ENCODE measurements at regions not wholly inside any gene's neighbourhood (a gene's known extent, or its start where the extent isn't known, plus 50 kb on each side); places are given as distances from the start of the nearest gene placed in this dataset.

- POLR2A ChIA-PET = no interaction called here
- H3K4me3 Mint-ChIP-seq = no peak overlapping the region
- H3K36me3 Mint-ChIP-seq (ENCODE audit: low read depth) = no peaks in the 10 kb centered on the region
- ATAC-seq (no peak), DNase-seq (no peak)
- H3K9me3 Mint-ChIP-seq (ENCODE audit: low read depth) = no peaks in the 10 kb centered on the region
- intact Hi-C loops (cut with DNase I, micrococcal nuclease) = no loop called here
- H3K27me3 Mint-ChIP-seq = no peaks in the 10 kb centered on the region
- no peaks in the 10 kb centered on the region for H3K4me1 Mint-ChIP-seq
- no peak overlapping the region for H3K27ac Mint-ChIP-seq
- CTCF ChIA-PET = no interaction called here
Measured at GRCh38 chr18:10310626-10311025, 143.8 kb upstream of the APCDD1 start.

DNA sequence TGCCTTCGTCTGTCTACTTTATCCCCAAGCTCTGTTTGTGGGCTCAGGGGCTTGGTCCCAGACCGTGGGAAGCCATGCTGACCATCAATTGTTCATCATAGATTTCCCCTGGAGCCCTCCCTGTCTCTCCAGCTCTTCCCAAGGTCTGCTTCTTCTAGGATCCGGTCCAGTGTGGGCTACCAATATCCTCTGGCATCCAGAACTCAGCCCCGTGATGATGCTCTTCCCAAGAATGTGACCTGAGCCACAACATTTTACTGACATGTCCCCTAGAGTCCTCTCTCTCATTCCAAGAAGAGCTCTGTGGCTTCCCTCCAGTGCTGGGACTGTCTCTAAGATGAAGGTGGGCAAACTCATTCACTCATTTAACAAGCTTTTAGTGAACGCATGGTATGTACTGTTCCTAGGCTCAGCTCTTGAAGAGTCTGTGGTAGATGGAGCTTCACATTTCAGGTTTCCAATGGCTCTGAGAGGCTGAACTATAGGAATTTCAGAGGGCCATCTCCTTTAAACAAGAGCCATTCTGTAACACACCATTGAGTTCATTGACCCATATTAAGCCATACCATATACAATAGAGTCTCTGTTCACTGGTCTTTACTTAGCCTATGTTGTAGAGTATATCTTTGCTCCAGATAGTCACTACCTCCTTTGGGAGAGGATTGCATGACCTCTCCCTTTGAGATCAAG lies 142.0 kb upstream of the APCDD1 start:
- DNase-seq (no peak), ATAC-seq (no peak)
- intact Hi-C loops (cut with DNase I, micrococcal nuclease) = no loop called here
- Mint-ChIP-seq H3K4me3 (no peak overlapping the region), H3K4me1 (no peaks in the 10 kb centered on the region), H3K9me3 (ENCODE audit: low read depth) (no peaks in the 10 kb centered on the region), H3K27me3 (peaks cover 1% of the 10 kb centered on the region), H3K27ac (no peak overlapping the region), H3K36me3 (ENCODE audit: low read depth) (no peaks in the 10 kb centered on the region)
- ChIA-PET CTCF (no interaction called here), POLR2A (no interaction called here)

GRCh38 chr18:10313016-10313342 lies 141.5 kb upstream of the APCDD1 start:
- H3K4me3 Mint-ChIP-seq = no peak overlapping the region
- ATAC-seq (no peak), DNase-seq (no peak)
- H3K36me3 Mint-ChIP-seq (ENCODE audit: low read depth) = no peaks in the 10 kb centered on the region
- intact Hi-C loops (cut with DNase I, micrococcal nuclease) = no loop called here
- ChIA-PET CTCF (no interaction called here), POLR2A (no interaction called here)
- H3K9me3 Mint-ChIP-seq (ENCODE audit: low read depth) = no peaks in the 10 kb centered on the region
- no peaks in the 10 kb centered on the region for H3K4me1 Mint-ChIP-seq
- H3K27ac Mint-ChIP-seq = no peak overlapping the region
- peaks cover 2% of the 10 kb centered on the region for H3K27me3 Mint-ChIP-seq

GRCh38 chr18:10314066-10314465 lies 140.4 kb upstream of the APCDD1 start:
- intact Hi-C loops (cut with DNase I, micrococcal nuclease) = no loop called here
- peaks cover 2% of the 10 kb centered on the region for H3K27me3 Mint-ChIP-seq
- no peaks in the 10 kb centered on the region for H3K4me1 Mint-ChIP-seq
- H3K4me3 Mint-ChIP-seq = no peak overlapping the region
- DNase-seq = no peak
- no peaks in the 10 kb centered on the region for H3K36me3 Mint-ChIP-seq (ENCODE audit: low read depth)
- no peaks in the 10 kb centered on the region for H3K9me3 Mint-ChIP-seq (ENCODE audit: low read depth)
- no peak overlapping the region for H3K27ac Mint-ChIP-seq
- ATAC-seq = no peak
- POLR2A ChIA-PET = no interaction called here
- CTCF ChIA-PET = no interaction called here

DNA sequence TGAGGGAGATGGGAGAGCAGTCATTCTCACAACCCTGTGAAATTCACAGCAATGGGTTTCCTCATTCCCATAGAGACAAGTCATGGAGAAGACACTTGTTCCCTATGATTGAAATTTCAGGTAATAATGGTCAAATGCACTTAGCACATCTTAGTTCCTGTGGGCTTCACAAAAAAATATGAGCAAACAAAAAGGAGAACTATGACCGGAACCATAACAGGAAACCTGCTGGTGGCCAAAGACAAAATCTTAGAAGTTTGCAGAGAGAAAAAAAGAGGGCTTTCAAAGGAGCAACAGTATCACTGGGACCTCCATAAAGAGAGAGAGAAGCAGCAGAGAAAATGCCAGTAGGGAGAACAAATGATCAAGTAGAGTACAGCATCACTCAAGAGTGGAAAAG lies 138.9 kb upstream of the APCDD1 start:
- POLR2A ChIA-PET = no interaction called here
- Mint-ChIP-seq H3K9me3 (ENCODE audit: low read depth) (no peaks in the 10 kb centered on the region), H3K36me3 (ENCODE audit: low read depth) (no peaks in the 10 kb centered on the region), H3K27ac (no peak overlapping the region), H3K4me1 (no peaks in the 10 kb centered on the region), H3K27me3 (peaks cover 2% of the 10 kb centered on the region), H3K4me3 (no peak overlapping the region)
- intact Hi-C loops (cut with DNase I, micrococcal nuclease) = no loop called here
- DNase-seq (no peak), ATAC-seq (no peak)
- CTCF ChIA-PET = no interaction called here

- POLR2A ChIA-PET = no interaction called here
- intact Hi-C loops (cut with DNase I, micrococcal nuclease) = no loop called here
- H3K4me3 Mint-ChIP-seq = no peak overlapping the region
- no peaks in the 10 kb centered on the region for H3K9me3 Mint-ChIP-seq (ENCODE audit: low read depth)
- H3K27ac Mint-ChIP-seq = no peak overlapping the region
- H3K27me3 Mint-ChIP-seq = peaks cover 2% of the 10 kb centered on the region
- DNase-seq (no peak), ATAC-seq (no peak)
- CTCF ChIA-PET = no interaction called here
- H3K36me3 Mint-ChIP-seq (ENCODE audit: low read depth) = no peaks in the 10 kb centered on the region
- no peaks in the 10 kb centered on the region for H3K4me1 Mint-ChIP-seq
Measured at GRCh38 chr18:10316778-10317177, 137.7 kb upstream of the APCDD1 start.

- H3K36me3 Mint-ChIP-seq (ENCODE audit: low read depth) = no peaks in the 10 kb centered on the region
Measured at GRCh38 chr18:10317864-10318690, 136.4 kb upstream of the APCDD1 start.

DNA sequence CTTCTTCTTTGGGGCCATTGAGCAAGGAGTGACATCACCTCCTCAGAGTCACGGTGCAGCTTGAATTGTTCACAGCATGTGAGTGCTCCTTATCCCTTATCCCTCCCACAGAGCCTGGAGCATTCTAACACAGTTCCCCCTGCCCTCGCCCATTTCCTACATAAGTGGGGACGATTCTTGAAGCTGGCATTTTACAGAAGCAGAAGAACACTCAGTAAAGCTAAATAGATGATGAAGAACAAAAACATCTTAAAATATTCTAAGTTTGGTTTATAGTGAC lies 135.8 kb upstream of the APCDD1 start:
- POLR2A ChIA-PET = no interaction called here
- H3K36me3 Mint-ChIP-seq (ENCODE audit: low read depth) = no peaks in the 10 kb centered on the region
- no peak for DNase-seq
- no peaks in the 10 kb centered on the region for H3K4me1 Mint-ChIP-seq
- H3K27me3 Mint-ChIP-seq = peaks cover 5% of the 10 kb centered on the region
- no peak overlapping the region for H3K27ac Mint-ChIP-seq
- no peak overlapping the region for H3K4me3 Mint-ChIP-seq
- CTCF ChIA-PET = no interaction called here
- intact Hi-C loops (cut with DNase I, micrococcal nuclease) = no loop called here
- ATAC-seq = no peak
- no peaks in the 10 kb centered on the region for H3K9me3 Mint-ChIP-seq (ENCODE audit: low read depth)

More at GRCh38 chr18:10317864-10318690, 136.4 kb upstream of the APCDD1 start:
- Mint-ChIP-seq H3K9me3 (ENCODE audit: low read depth) (no peaks in the 10 kb centered on the region), H3K27me3 (peaks cover 5% of the 10 kb centered on the region), H3K27ac (no peak overlapping the region), H3K4me3 (no peak overlapping the region), H3K4me1 (no peaks in the 10 kb centered on the region)
- DNase-seq (no peak), ATAC-seq (no peak)
- intact Hi-C loops (cut with DNase I, micrococcal nuclease) = no loop called here
- POLR2A ChIA-PET = interaction anchor here (0.7 kb wide), 1 partner anchor 9 kb away, joined by 3 read pairs; no protein-coding TSS in a partner anchor
- CTCF ChIA-PET = no interaction called here

DNA sequence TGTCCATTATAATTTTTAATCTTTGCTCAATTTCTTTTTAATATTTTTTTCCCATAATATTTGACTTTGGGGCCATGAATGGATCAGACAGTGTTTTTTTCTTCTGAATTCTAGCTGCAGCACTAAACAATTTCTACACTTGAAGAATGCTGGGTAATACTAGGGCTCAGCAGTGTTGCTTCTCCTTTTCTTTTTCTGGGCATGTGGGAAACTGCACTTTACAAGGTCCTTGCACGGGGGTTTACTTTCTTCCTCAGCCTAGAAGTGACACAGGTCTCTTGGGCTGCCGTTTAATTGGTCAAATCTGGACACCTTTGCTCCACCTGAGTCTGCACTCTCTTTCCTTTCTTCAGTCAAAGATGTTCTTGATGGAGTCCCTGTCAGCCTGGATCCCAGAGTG lies 135.4 kb upstream of the APCDD1 start:
- Mint-ChIP-seq H3K4me3 (no peak overlapping the region), H3K27ac (no peak overlapping the region), H3K4me1 (no peaks in the 10 kb centered on the region), H3K36me3 (ENCODE audit: low read depth) (no peaks in the 10 kb centered on the region), H3K9me3 (ENCODE audit: low read depth) (no peaks in the 10 kb centered on the region), H3K27me3 (peaks cover 5% of the 10 kb centered on the region)
- no peak for DNase-seq
- POLR2A ChIA-PET = no interaction called here
- no peak for ATAC-seq
- intact Hi-C loops (cut with DNase I, micrococcal nuclease) = no loop called here
- CTCF ChIA-PET = no interaction called here

- no peak overlapping the region for H3K4me3 Mint-ChIP-seq
Measured at GRCh38 chr18:10319914-10320600, 134.4 kb upstream of the APCDD1 start.

GRCh38 chr18:10320791-10321190 lies 133.6 kb upstream of the APCDD1 start:
- intact Hi-C loops (cut with DNase I, micrococcal nuclease) = loop anchor here in 1 of 2 experiments (10.0 kb wide), 1 partner anchor 56 kb away; no protein-coding TSS in a partner anchor
- H3K4me3 Mint-ChIP-seq = no peak overlapping the region
- H3K36me3 Mint-ChIP-seq (ENCODE audit: low read depth) = no peaks in the 10 kb centered on the region
- ATAC-seq (no peak), DNase-seq (no peak)
- H3K9me3 Mint-ChIP-seq (ENCODE audit: low read depth) = no peaks in the 10 kb centered on the region
- peaks cover 5% of the 10 kb centered on the region for H3K27me3 Mint-ChIP-seq
- no peak overlapping the region for H3K27ac Mint-ChIP-seq
- ChIA-PET CTCF (no interaction called here), POLR2A (no interaction called here)
- H3K4me1 Mint-ChIP-seq = no peaks in the 10 kb centered on the region

More at GRCh38 chr18:10319914-10320600, 134.4 kb upstream of the APCDD1 start:
- no peak overlapping the region for H3K27ac Mint-ChIP-seq
- H3K9me3 Mint-ChIP-seq (ENCODE audit: low read depth) = no peaks in the 10 kb centered on the region
- ATAC-seq (no peak), DNase-seq (no peak)
- CTCF ChIA-PET = interaction anchor here (0.6 kb wide), 1 partner anchor 182 kb away, joined by 3 read pairs; no protein-coding TSS in a partner anchor
- H3K27me3 Mint-ChIP-seq = peaks cover 5% of the 10 kb centered on the region
- no peaks in the 10 kb centered on the region for H3K4me1 Mint-ChIP-seq
- no peaks in the 10 kb centered on the region for H3K36me3 Mint-ChIP-seq (ENCODE audit: low read depth)
- POLR2A ChIA-PET = no interaction called here
- intact Hi-C loops (cut with DNase I, micrococcal nuclease) = loop anchor here in 1 of 2 experiments (10.0 kb wide), 1 partner anchor 55 kb away; no protein-coding TSS in a partner anchor

DNA sequence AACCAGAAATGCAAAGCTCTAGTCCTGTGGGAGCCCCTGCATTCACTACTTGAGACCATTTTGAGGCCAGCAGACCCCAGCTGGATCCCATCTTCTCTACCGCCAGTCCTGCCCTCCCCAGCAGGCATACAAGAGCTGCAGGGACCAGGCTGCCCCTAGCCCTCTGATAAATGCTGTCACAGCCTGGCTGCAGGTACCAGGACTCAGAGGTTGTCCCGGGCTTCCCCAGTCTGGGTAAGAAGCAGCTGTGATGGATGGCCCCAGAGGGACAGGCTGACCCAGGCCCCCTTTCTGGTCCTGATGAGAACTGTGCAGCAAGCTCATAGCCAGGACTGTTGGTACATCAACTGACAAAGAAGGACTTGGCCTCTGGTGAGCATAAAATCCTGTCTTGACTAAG lies 132.9 kb upstream of the APCDD1 start:
- no peaks in the 10 kb centered on the region for H3K36me3 Mint-ChIP-seq (ENCODE audit: low read depth)
- intact Hi-C loops (cut with DNase I, micrococcal nuclease) = loop anchor here in 1 of 2 experiments (10.0 kb wide), 1 partner anchor 57 kb away; no protein-coding TSS in a partner anchor
- DNase-seq = no peak

More for the DNA sequence above, 132.9 kb upstream of the APCDD1 start:
- no peaks in the 10 kb centered on the region for H3K4me1 Mint-ChIP-seq
- peaks cover 5% of the 10 kb centered on the region for H3K27me3 Mint-ChIP-seq
- no peak overlapping the region for H3K27ac Mint-ChIP-seq
- ATAC-seq = no peak
- ChIA-PET POLR2A (interaction anchor here (0.6 kb wide), 1 partner anchor 23 kb away, joined by 3 read pairs; no protein-coding TSS in a partner anchor), CTCF (no interaction called here)
- H3K4me3 Mint-ChIP-seq = no peak overlapping the region
- no peaks in the 10 kb centered on the region for H3K9me3 Mint-ChIP-seq (ENCODE audit: low read depth)

All from activated CD4-positive, alpha-beta T cell treated with anti-CD3 and anti-CD28 coated beads for 36 hours (primary cell).